Adrenal gland (tissue), 5 donors: ENCODE measurements at regions not wholly inside any gene's neighbourhood (a gene's known extent, or its start where the extent isn't known, plus 50 kb on each side); places are given as distances from the start of the nearest gene placed in this dataset.

Source experiments
- POLR2A ChIP-seq, 2 donors: fragments of 450-650 bp; IDR thresholded peaks; one replicate each; pipeline ENCODE4 v1.6.1; 2017; ENCODE audit warnings: antibody characterized with exemption in 2 of 2, mild to moderate bottlenecking in 2 of 2, moderate library complexity in 1 of 2
- TF ChIP-seq, protein P1 (sequence below), 6 experiments: fragments of 450-650 bp in 4 of 6; fragments of 200-600 bp in 2 of 6; sonication (generic) in 1 of 6; IDR thresholded peaks; 1 replicate in 5 of 6; 2 replicates in 1 of 6; pipeline versions ENCODE4 v1.5.1 to v1.8.0; 2016 to 2021; ENCODE audit warnings: antibody characterized with exemption in 6 of 6, mild to moderate bottlenecking in 2 of 6, moderate library complexity in 1 of 6
- donor health status: DM: no; HTN: no; CAD: no.

DNA sequence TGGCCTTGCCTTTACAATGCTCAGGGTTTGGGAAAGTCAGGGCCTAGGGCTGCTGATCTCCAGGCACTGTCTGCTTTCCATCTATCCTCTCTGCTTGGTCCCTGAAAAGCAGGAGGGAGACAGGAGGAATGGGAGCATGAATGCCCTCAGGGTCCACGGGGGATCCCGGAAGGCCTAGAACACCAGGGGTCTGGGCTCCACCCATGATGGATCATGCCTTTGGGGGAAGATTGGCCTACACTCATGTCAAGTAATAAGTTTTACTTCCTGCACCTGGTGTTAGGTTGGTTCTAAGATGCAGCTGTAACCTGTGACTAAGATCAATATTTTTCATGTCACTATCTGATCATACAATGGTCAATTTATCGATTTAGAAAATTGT lies 118.3 kb upstream of the GJB6 start:
- TF ChIP-seq, protein P1, sequence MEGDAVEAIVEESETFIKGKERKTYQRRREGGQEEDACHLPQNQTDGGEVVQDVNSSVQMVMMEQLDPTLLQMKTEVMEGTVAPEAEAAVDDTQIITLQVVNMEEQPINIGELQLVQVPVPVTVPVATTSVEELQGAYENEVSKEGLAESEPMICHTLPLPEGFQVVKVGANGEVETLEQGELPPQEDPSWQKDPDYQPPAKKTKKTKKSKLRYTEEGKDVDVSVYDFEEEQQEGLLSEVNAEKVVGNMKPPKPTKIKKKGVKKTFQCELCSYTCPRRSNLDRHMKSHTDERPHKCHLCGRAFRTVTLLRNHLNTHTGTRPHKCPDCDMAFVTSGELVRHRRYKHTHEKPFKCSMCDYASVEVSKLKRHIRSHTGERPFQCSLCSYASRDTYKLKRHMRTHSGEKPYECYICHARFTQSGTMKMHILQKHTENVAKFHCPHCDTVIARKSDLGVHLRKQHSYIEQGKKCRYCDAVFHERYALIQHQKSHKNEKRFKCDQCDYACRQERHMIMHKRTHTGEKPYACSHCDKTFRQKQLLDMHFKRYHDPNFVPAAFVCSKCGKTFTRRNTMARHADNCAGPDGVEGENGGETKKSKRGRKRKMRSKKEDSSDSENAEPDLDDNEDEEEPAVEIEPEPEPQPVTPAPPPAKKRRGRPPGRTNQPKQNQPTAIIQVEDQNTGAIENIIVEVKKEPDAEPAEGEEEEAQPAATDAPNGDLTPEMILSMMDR (IDR thresholded peaks at IDR 0.05) = no peak
- TF ChIP-seq POLR2A (IDR thresholded peaks at IDR 0.05) = no peak
